ENCODE measurements at regions not wholly inside any gene's neighbourhood (a gene's known extent, or its start where the extent isn't known, plus 50 kb on each side); places are given as distances from the start of the nearest gene placed in this dataset.
"Not testable (repeated sequence)": the region's sequence is repeated elsewhere in the genome, so short reads cannot be mapped to it uniquely, and the experiment has no call there.

- no peak for DNase-seq
- intact Hi-C loops (cut with DNase I), result no loop called here
- Histone ChIP-seq H3K27me3 (no peaks in the 10 kb centered on the region), H3K4me3 (no peak overlapping the region), H3K9me3 (peaks cover 0 to 8% (median 0%) of the 10 kb centered on the region in 12 donors), H3K4me1 (no peaks in the 10 kb centered on the region), H3K27ac (no peak overlapping the region), H3K36me3 (no peaks in the 10 kb centered on the region)
- 85 to 98% (median 93%) methylated on average over 1 of the region's 1 CpG for WGBS, 4 donors
- TF ChIP-seq CTCF (IDR thresholded peaks at IDR 0.05), result no peak
- TF ChIP-seq POLR2A (IDR thresholded peaks at IDR 0.05), result no peak
- no peak for ATAC-seq
These were observed 227.7 kb upstream of the SOX2 start for GRCh38 chr3:181484026-181484425.

GRCh38 chr3:181475146-181475545, 236.6 kb upstream of the SOX2 start:
- H3K9me3 ChIP-seq, result peaks cover 0 to 66% (median 22%) of the 10 kb centered on the region in 12 donors
- DNase-seq; H3K4me1 ChIP-seq; intact Hi-C loops (cut with DNase I); H3K27ac ChIP-seq; H3K27me3 ChIP-seq; H3K4me3 ChIP-seq; ATAC-seq; H3K36me3 ChIP-seq: not testable (repeated sequence)
- WGBS, 4 donors, result 63 to 71% (median 66%) methylated on average over 1 of the region's 1 CpG

DNA sequence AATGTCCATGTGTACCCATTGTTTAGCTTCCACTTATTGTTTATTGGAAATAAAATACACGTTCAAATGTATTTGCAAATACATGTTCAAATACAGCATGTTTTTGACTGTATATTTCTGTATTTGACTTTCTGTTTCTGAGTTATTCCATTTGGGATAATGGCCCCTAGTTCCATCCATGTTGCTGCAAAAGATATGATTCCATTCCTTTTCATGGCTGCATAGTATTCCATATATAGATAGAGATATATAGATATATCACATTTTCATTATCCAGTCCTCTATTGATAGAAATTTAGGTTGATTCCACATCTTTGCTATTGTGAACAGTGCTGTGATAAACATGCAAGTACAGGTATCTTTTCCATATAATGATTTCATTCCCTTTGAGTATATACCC, 241.4 kb upstream of the SOX2 start:
- DNase-seq (no peak), ATAC-seq (no peak)
- H3K27ac ChIP-seq, result no peak overlapping the region
- no peaks in the 10 kb centered on the region for H3K27me3 ChIP-seq
- TF ChIP-seq POLR2A (IDR thresholded peaks at IDR 0.05) (no peak), CTCF (IDR thresholded peaks at IDR 0.05) (no peak)
- WGBS, 4 donors, result 90 to 97% (median 94%) methylated on average over 1 of the region's 1 CpG
- no peak overlapping the region for H3K4me3 ChIP-seq
- no peaks in the 10 kb centered on the region for H3K4me1 ChIP-seq
- intact Hi-C loops (cut with DNase I), result no loop called here
- H3K36me3 ChIP-seq, result no peaks in the 10 kb centered on the region
- peaks cover 0 to 48% (median 16%) of the 10 kb centered on the region in 12 donors for H3K9me3 ChIP-seq

GRCh38 chr3:181464033-181464694, 247.6 kb upstream of the SOX2 start:
- H3K27ac ChIP-seq, result no peak overlapping the region
- no peak overlapping the region for H3K4me3 ChIP-seq
- no peaks in the 10 kb centered on the region for H3K36me3 ChIP-seq
- H3K9me3 ChIP-seq, result no peaks in the 10 kb centered on the region
- no peak for DNase-seq
- no peaks in the 10 kb centered on the region for H3K4me1 ChIP-seq
- no peak for ATAC-seq
- intact Hi-C loops (cut with DNase I), result no loop called here
- WGBS, 4 donors, result 78 to 84% (median 79%) methylated on average over 6 of the region's 6 CpGs
- TF ChIP-seq CTCF (IDR thresholded peaks at IDR 0.05) (no peak), POLR2A (IDR thresholded peaks at IDR 0.05) (no peak)
- no peaks in the 10 kb centered on the region for H3K27me3 ChIP-seq

GRCh38 chr3:181461381-181461780, 250.3 kb upstream of the SOX2 start:
- Histone ChIP-seq H3K4me1 (no peaks in the 10 kb centered on the region), H3K27ac (no peak overlapping the region), H3K4me3 (no peak overlapping the region), H3K27me3 (no peaks in the 10 kb centered on the region), H3K36me3 (no peaks in the 10 kb centered on the region), H3K9me3 (no peaks in the 10 kb centered on the region)
- 82 to 86% (median 83%) methylated on average over 5 of the region's 5 CpGs for WGBS, 4 donors
- no peak for DNase-seq
- intact Hi-C loops (cut with DNase I), result no loop called here
- no peak for TF ChIP-seq POLR2A (IDR thresholded peaks at IDR 0.05)
- no peak for TF ChIP-seq CTCF (IDR thresholded peaks at IDR 0.05)
- ATAC-seq, result no peak

All from heart left ventricle (tissue), 16 donors.